Left lung (tissue), 4 donors: ENCODE measurements at regions not wholly inside any gene's neighbourhood (a gene's known extent, or its start where the extent isn't known, plus 50 kb on each side); places are given as distances from the start of the nearest gene placed in this dataset.

ENCODE experiments used
- ATAC-seq: fragments of 200-7000 bp; cut with Tn5 transposase; one replicate; pipeline ENCODE4 v1.9.1; 2020; ENCODE audit warnings: moderate library complexity
- DNase-seq, 4 donors: peaks; one replicate each; pipeline ENCODE4 v3.0.0-alpha.2; 2013 to 2020
- H3K27ac ChIP-seq, 2 donors: fragments of 200-600 bp; sonication (generic) in 1 of 2; one replicate each; pipeline versions ENCODE4 v1.5.0 to v1.8.0; 2020 to 2021
- H3K27me3 ChIP-seq, 2 donors: fragments of 200-600 bp; sonication (generic) in 1 of 2; one replicate each; pipeline versions ENCODE4 v1.5.0 to v1.8.0; 2020 to 2021
- H3K36me3 ChIP-seq, 2 donors: fragments of 200-600 bp; sonication (generic) in 1 of 2; one replicate each; pipeline versions ENCODE4 v1.5.0 to v1.8.0; 2020 to 2021
- H3K4me1 ChIP-seq, 2 donors: fragments of 200-600 bp; one replicate each; pipeline ENCODE4 v1.8.0; 2021
- H3K4me3 ChIP-seq, 2 donors: fragments of 200-600 bp; sonication (generic) in 1 of 2; one replicate each; pipeline versions ENCODE4 v1.5.0 to v1.8.0; 2020 to 2021; ENCODE audit warnings: mild to moderate bottlenecking in 1 of 2
- H3K9me3 ChIP-seq, 2 donors: fragments of 200-600 bp; sonication (generic) in 1 of 2; one replicate each; pipeline versions ENCODE4 v1.5.0 to v1.8.0; 2020 to 2021
- CTCF ChIP-seq, 2 donors: fragments of 200-600 bp; sonication (generic) in 1 of 2; IDR thresholded peaks; one replicate each; pipeline versions ENCODE4 v1.5.0 to v1.8.0; 2021; ENCODE audit warnings: antibody characterized with exemption in 2 of 2
- intact Hi-C, 2 donors: fragments of 100-400 bp; cut with DNase I; formaldehyde crosslinking; loops; one replicate each; pipeline versions ENCODE4 v1.11.2 to v1.14.2; 2022
- donor health status: DM: no; HTN: yes; CAD: no.
- donor health status: DM: no; HTN: no; CAD: no.

DNA sequence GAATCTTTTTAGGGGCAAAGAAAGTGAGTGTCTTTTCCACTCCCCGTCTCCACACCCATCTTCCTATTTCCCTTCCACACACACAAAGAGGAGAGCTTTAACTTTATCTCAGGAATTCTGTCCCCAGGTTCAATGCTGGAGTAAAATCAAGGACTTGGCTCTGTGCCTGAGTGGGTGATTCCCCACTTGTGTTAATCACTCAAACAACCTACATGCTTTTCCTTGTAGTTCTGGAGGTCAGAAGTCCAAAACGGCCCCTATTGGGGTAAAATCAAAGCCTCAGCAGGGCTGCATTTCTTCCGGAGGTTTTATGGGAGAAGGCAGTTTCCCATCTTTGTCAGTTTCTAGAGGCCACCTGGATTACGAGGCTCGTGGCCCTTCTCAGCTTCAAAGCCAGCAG, 422.3 kb upstream of the RBFOX1 start:
- intact Hi-C loops, result no loop called here
- no peaks in the 10 kb centered on the region for H3K4me1 ChIP-seq
- H3K9me3 ChIP-seq, result no peaks in the 10 kb centered on the region
- no peak for TF ChIP-seq CTCF (IDR thresholded peaks at IDR 0.05)
- no peak for ATAC-seq
- no peaks in the 10 kb centered on the region for H3K27me3 ChIP-seq
- H3K4me3 ChIP-seq, result no peak overlapping the region
- no peak for DNase-seq
- H3K36me3 ChIP-seq, result no peaks in the 10 kb centered on the region
- H3K27ac ChIP-seq, result no peak overlapping the region

- TF ChIP-seq CTCF (IDR thresholded peaks at IDR 0.05), result no peak
- H3K27ac ChIP-seq, result no peak overlapping the region
- H3K4me1 ChIP-seq, result no peaks in the 10 kb centered on the region
- no peak for ATAC-seq
- no peak for DNase-seq
- H3K9me3 ChIP-seq, result no peaks in the 10 kb centered on the region
- H3K36me3 ChIP-seq, result no peaks in the 10 kb centered on the region
- no peaks in the 10 kb centered on the region for H3K27me3 ChIP-seq
- intact Hi-C loops, result no loop called here
- no peak overlapping the region for H3K4me3 ChIP-seq
Observed at GRCh38 chr16:6905601-6906000, 427.0 kb upstream of the RBFOX1 start.

GRCh38 chr16:6903671-6904070, 429.0 kb upstream of the RBFOX1 start:
- intact Hi-C loops, result no loop called here
- Histone ChIP-seq H3K27ac (no peak overlapping the region), H3K36me3 (no peaks in the 10 kb centered on the region), H3K9me3 (no peaks in the 10 kb centered on the region), H3K4me1 (no peaks in the 10 kb centered on the region), H3K4me3 (no peak overlapping the region), H3K27me3 (no peaks in the 10 kb centered on the region)
- DNase-seq (no peak), ATAC-seq (no peak)
- TF ChIP-seq CTCF (IDR thresholded peaks at IDR 0.05), result no peak

GRCh38 chr16:6898896-6899295, 433.7 kb upstream of the RBFOX1 start:
- Histone ChIP-seq H3K36me3 (no peaks in the 10 kb centered on the region), H3K9me3 (no peaks in the 10 kb centered on the region), H3K4me3 (no peak overlapping the region), H3K27ac (no peak overlapping the region), H3K4me1 (no peaks in the 10 kb centered on the region), H3K27me3 (no peaks in the 10 kb centered on the region)
- TF ChIP-seq CTCF (IDR thresholded peaks at IDR 0.05), result no peak
- intact Hi-C loops, result no loop called here
- DNase-seq (no peak), ATAC-seq (no peak)

DNA sequence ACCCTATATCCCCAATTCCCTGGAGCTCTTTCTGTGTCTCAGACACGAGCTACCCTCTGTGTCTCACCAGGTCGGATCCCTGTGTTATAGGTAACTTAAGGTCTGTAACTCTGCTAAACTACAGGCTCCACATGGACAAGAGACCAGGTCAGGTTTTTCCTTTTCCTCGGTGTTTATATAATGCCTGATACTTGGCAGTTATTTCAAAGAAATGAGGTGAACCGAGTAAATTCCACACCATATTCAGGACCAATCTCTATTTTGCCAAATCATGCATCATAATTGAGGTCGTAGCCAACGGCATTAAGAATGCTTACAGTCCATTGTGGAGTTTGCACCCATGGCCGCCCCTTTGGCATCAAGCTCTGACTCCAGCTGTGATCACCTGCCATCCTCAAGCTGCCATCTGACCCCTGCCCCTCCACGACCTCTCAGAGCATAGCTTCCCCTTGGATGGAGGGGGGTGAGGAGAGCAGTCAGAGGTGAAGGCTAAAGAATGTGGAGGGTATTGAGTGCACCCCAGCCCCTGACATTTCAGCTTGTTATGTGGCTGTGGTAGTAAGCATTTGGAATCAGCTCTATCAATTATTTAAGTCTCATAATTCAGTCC, 434.7 kb upstream of the RBFOX1 start:
- Histone ChIP-seq H3K36me3 (no peaks in the 10 kb centered on the region), H3K27me3 (no peaks in the 10 kb centered on the region), H3K4me3 (no peak overlapping the region), H3K9me3 (no peaks in the 10 kb centered on the region), H3K4me1 (no peaks in the 10 kb centered on the region), H3K27ac (no peak overlapping the region)
- DNase-seq (no peak), ATAC-seq (no peak)
- intact Hi-C loops, result no loop called here
- no peak for TF ChIP-seq CTCF (IDR thresholded peaks at IDR 0.05)
